Activated CD8-positive, alpha-beta T cell treated with anti-CD3 and anti-CD28 coated beads for 36 hours (primary cell): ENCODE measurements at regions not wholly inside any gene's neighbourhood (a gene's known extent, or its start where the extent isn't known, plus 50 kb on each side); places are given as distances from the start of the nearest gene placed in this dataset.

Experiments used
- ATAC-seq: fragments of 200-7000 bp; cut with Tn5 transposase; one replicate; pipeline ENCODE4 v1.10.0; 2021; ENCODE audit warnings: mild to moderate bottlenecking, moderate library complexity
- CTCF ChIA-PET: fragments of 350-600 bp; sonication (Branson Sonifier 250); formaldehyde crosslinking; loops from one replicate; lab custom pipeline; 2021; ENCODE audit warnings: antibody characterized with exemption; lab: Charles Lee
- POLR2A ChIA-PET: fragments of 350-600 bp; sonication (Branson Sonifier 250); formaldehyde crosslinking; loops from one replicate; lab custom pipeline; 2021; ENCODE audit warnings: antibody characterized with exemption; lab: Charles Lee
- DNase-seq: peaks from one replicate; pipeline ENCODE4 v3.0.0-alpha.2; 2020
- H3K27ac Mint-ChIP-seq: one replicate; pipeline ENCODE4 v1.8.0; 2021; ENCODE audit warnings: mild to moderate bottlenecking, mixed read lengths
- H3K27me3 Mint-ChIP-seq: one replicate; pipeline ENCODE4 v1.8.0; 2021; ENCODE audit warnings: mixed read lengths
- H3K36me3 Mint-ChIP-seq: one replicate; pipeline ENCODE4 v1.8.0; 2021; ENCODE audit warnings: low read depth, mixed read lengths
- H3K4me1 Mint-ChIP-seq: one replicate; pipeline ENCODE4 v1.8.0; 2021; ENCODE audit warnings: low read depth, mixed read lengths
- H3K4me3 Mint-ChIP-seq: one replicate; pipeline ENCODE4 v1.8.0; 2021; ENCODE audit warnings: mild to moderate bottlenecking, moderate library complexity, mixed read lengths
- H3K9me3 Mint-ChIP-seq: one replicate; pipeline ENCODE4 v1.8.0; 2021; ENCODE audit warnings: mixed read lengths
- CTCF ChIP-seq: fragments of 200-600 bp; IDR thresholded peaks from one replicate; pipeline ENCODE4 v1.8.0; 2022; ENCODE audit warnings: antibody characterized with exemption, mild to moderate bottlenecking
- intact Hi-C: fragments of 100-400 bp; cut with micrococcal nuclease; formaldehyde crosslinking; loops from one replicate; pipeline ENCODE4 v1.10.0; 2022

DNA sequence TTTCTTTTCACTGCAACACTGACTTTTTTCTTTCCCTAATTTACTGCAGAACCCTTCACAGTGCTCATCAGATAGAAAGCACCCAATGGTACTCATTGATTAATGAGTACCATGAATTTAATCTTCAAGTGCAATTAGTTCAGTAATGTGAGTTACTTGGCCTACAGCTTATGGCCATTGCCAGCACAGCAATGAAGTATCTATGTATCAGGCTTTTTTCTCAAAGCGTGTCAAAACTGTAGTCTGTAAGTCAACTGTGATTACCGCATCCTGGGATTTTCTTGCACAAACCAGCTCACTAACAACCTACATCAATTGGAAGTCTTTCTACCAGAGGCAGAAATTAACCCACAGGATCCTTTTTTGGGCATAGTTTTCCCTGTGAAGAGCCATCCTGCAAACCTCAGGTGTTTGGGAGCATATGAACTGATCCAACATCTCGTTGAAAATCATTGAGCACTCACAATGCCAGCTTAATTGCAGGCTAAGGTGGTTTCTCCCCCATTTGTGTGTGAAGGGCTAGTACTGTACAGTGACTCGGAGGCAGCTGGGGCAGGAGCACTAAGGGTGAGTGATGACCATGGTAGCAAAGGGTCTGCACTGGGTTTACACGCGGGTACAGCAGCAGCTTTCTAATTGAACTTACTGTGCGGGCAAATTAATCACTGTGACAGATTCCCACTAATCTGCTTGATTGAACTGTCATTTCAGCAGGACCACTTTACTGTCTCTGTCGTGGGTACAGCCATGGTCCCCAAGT is 619.3 kb downstream of the SNAPC1 start:
- intact Hi-C loops: no loop called here
- Mint-ChIP-seq H3K27ac (no peak overlapping the region), H3K27me3 (no peaks in the 10 kb centered on the region), H3K9me3 (peaks cover 10% of the 10 kb centered on the region), H3K4me3 (no peak overlapping the region), H3K36me3 (no peaks in the 10 kb centered on the region), H3K4me1 (no peaks in the 10 kb centered on the region)
- ChIA-PET CTCF (interaction anchor here (1.2 kb wide), 1 partner anchor 34 kb away, joined by 3 read pairs; no protein-coding TSS in a partner anchor), POLR2A (interaction anchor here (0.8 kb wide), 1 partner anchor 45 kb away, joined by 4 read pairs; no protein-coding TSS in a partner anchor)
- TF ChIP-seq CTCF: no peak
- DNase-seq (no peak), ATAC-seq (no peak)

GRCh38 chr14:62409169-62409568 is 636.1 kb downstream of the KCNH5 start:
- no peaks in the 10 kb centered on the region for H3K27me3 Mint-ChIP-seq
- POLR2A ChIA-PET: no interaction called here
- no peak for DNase-seq
- no peak for ATAC-seq
- H3K4me3 Mint-ChIP-seq: no peak overlapping the region
- no peak overlapping the region for H3K27ac Mint-ChIP-seq
- CTCF ChIA-PET: no interaction called here
- no peaks in the 10 kb centered on the region for H3K9me3 Mint-ChIP-seq
- H3K36me3 Mint-ChIP-seq: no peaks in the 10 kb centered on the region
- intact Hi-C loops: no loop called here
- no peak for TF ChIP-seq CTCF
- no peaks in the 10 kb centered on the region for H3K4me1 Mint-ChIP-seq

DNA sequence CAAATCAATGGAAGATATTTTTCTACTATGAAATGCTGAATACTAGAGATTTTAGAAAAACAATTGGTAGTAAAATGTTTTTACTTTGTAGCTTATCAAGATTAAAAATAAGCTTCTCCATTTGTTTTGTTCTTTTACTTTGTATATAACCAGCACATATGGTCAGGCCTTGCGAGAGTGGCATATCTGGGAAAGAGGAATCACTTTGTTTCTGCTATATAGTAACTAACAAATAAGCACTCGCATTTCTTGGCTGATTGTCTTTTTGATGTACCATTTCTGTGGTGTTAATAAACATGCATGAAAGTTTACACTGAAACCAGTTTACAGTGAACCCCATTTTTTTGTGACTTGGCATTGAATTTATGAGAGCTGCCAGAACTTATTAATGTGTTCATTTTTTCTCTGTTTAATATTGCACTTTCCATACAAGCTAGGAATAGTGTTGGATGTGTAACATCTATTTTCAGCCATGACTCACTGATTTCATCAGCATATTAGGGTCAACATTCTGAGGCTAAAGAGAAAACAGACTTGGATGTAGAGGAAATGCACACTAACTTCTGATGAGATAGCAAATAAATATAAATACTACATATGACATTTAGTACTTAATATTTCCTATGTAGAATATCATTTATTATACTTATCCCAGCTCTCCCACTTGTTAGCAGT is 635.5 kb downstream of the KCNH5 start:
- H3K4me1 Mint-ChIP-seq: no peaks in the 10 kb centered on the region
- no peaks in the 10 kb centered on the region for H3K27me3 Mint-ChIP-seq
- intact Hi-C loops: no loop called here
- no peak for DNase-seq
- ChIA-PET POLR2A (no interaction called here), CTCF (no interaction called here)
- H3K36me3 Mint-ChIP-seq: no peaks in the 10 kb centered on the region
- TF ChIP-seq CTCF: no peak
- no peak overlapping the region for H3K27ac Mint-ChIP-seq
- H3K4me3 Mint-ChIP-seq: no peak overlapping the region
- H3K9me3 Mint-ChIP-seq: no peaks in the 10 kb centered on the region
- ATAC-seq: no peak

- H3K27ac Mint-ChIP-seq: no peak overlapping the region
Observed at GRCh38 chr14:62420847-62421246, 624.4 kb downstream of the KCNH5 start.

More at GRCh38 chr14:62420847-62421246, 624.4 kb downstream of the KCNH5 start:
- Mint-ChIP-seq H3K9me3 (peaks cover 1% of the 10 kb centered on the region), H3K36me3 (no peaks in the 10 kb centered on the region), H3K27me3 (no peaks in the 10 kb centered on the region), H3K4me1 (no peaks in the 10 kb centered on the region), H3K4me3 (no peak overlapping the region)
- no peak for ATAC-seq
- no peak for TF ChIP-seq CTCF
- DNase-seq: no peak
- ChIA-PET CTCF (no interaction called here), POLR2A (no interaction called here)
- intact Hi-C loops: no loop called here
